GM21723 (cell line): ENCODE measurements at regions not wholly inside any gene's neighbourhood (a gene's known extent, or its start where the extent isn't known, plus 50 kb on each side); places are given as distances from the start of the nearest gene placed in this dataset.

Source experiments
- ATAC-seq: cut with Tn5 transposase; IDR thresholded peaks from one replicate; pipeline ENCODE4 v1.9.1; 2021; ENCODE audit warnings: mild to moderate bottlenecking, moderate library complexity; ENCODE audit not compliant: unreplicated experiment

- no peak for ATAC-seq
Measured at GRCh38 chr1:8093221-8093980, 67.3 kb upstream of the ERRFI1 start.

- no peak for ATAC-seq
Measured at GRCh38 chr1:8092657-8093056, 66.5 kb upstream of the ERRFI1 start.

- no peak for ATAC-seq
Measured at GRCh38 chr1:8091691-8092090, 65.6 kb upstream of the ERRFI1 start.

GRCh38 chr1:8090241-8090702 is 64.2 kb upstream of the ERRFI1 start:
- ATAC-seq: no peak

GRCh38 chr1:8089535-8090228 is 63.6 kb upstream of the ERRFI1 start:
- ATAC-seq: no peak

GRCh38 chr1:8086055-8086454 is 59.9 kb upstream of the ERRFI1 start:
- no peak for ATAC-seq

GRCh38 chr1:8084913-8085312 is 58.8 kb upstream of the ERRFI1 start:
- ATAC-seq: no peak

- ATAC-seq: no peak
Measured at GRCh38 chr1:8083739-8084484, 57.8 kb upstream of the ERRFI1 start.

GRCh38 chr1:8082945-8083344 is 56.8 kb upstream of the ERRFI1 start:
- ATAC-seq: no peak

- ATAC-seq: no peak
Measured at GRCh38 chr1:8078176-8078671, 52.1 kb upstream of the ERRFI1 start.

GRCh38 chr1:8077602-8078001 is 51.5 kb upstream of the ERRFI1 start:
- ATAC-seq: no peak

- ATAC-seq: no peak
Measured at GRCh38 chr1:8077120-8077573, 51.0 kb upstream of the ERRFI1 start.

- ATAC-seq: no peak
Measured at GRCh38 chr1:8076176-8076575, 50.1 kb upstream of the ERRFI1 start.
